Smooth muscle cell (in vitro differentiated cells): ENCODE measurements at regions not wholly inside any gene's neighbourhood (a gene's known extent, or its start where the extent isn't known, plus 50 kb on each side); places are given as distances from the start of the nearest gene placed in this dataset.

ENCODE experiments used
- DNase-seq: peaks from one replicate; lab custom pipeline; 2025; ENCODE audit not compliant: unreplicated experiment; lab: John Stamatoyannopoulos, UW
- H2AFZ ChIP-seq: fragments of 200-600 bp; sonication (generic); 2 replicates; pipeline ENCODE4 v1.6.0; 2016; ENCODE audit warnings: antibody characterized with exemption, low read depth, mild to moderate bottlenecking
- H3F3A ChIP-seq: fragments of 200-600 bp; sonication (generic); 2 replicates; pipeline ENCODE4 v1.6.0; 2017; ENCODE audit warnings: antibody characterized with exemption, low read depth
- H3K27ac ChIP-seq: fragments of 200-600 bp; sonication (generic); 2 replicates; pipeline ENCODE4 v1.5.1; 2016; ENCODE audit warnings: low read depth, mild to moderate bottlenecking
- H3K27me3 ChIP-seq: fragments of 200-600 bp; sonication (generic); 2 replicates; pipeline ENCODE4 v1.6.1; 2016; ENCODE audit warnings: low read depth, mild to moderate bottlenecking
- H3K36me3 ChIP-seq: fragments of 200-600 bp; sonication (generic); 2 replicates; pipeline ENCODE4 v1.5.1; 2016; ENCODE audit warnings: low read depth
- H3K4me1 ChIP-seq: fragments of 200-600 bp; sonication (generic); 2 replicates; pipeline ENCODE4 v1.5.1; 2016; ENCODE audit warnings: low read depth
- H3K4me2 ChIP-seq: fragments of 200-600 bp; sonication (generic); 2 replicates; pipeline ENCODE4 v1.6.0; 2016; ENCODE audit warnings: mild to moderate bottlenecking
- H3K4me3 ChIP-seq: fragments of 200-600 bp; sonication (generic); 2 replicates; pipeline ENCODE4 v1.5.1; 2016; ENCODE audit warnings: mild to moderate bottlenecking
- H3K79me2 ChIP-seq: fragments of 200-600 bp; sonication (generic); 2 replicates; pipeline ENCODE4 v1.6.0; 2016; ENCODE audit warnings: low read depth, mild to moderate bottlenecking
- H3K9ac ChIP-seq: fragments of 200-600 bp; sonication (generic); 2 replicates; pipeline ENCODE4 v1.6.0; 2016; ENCODE audit warnings: low read depth
- H3K9me3 ChIP-seq: fragments of 200-600 bp; sonication (generic); replicated peaks from 2 replicates; pipeline ENCODE4 v1.5.1; 2016; ENCODE audit warnings: low read depth
- H4K20me1 ChIP-seq: fragments of 200-600 bp; sonication (generic); 2 replicates; pipeline ENCODE4 v1.6.0; 2016; ENCODE audit warnings: low read depth
- WGBS: methylation state at CpG from one replicate; pipeline ENCODE4 v1.1.7; 2016; ENCODE audit warnings: low lambda C conversion rate; 5-methylcytosine and 5-hydroxymethylcytosine counted together
- TF ChIP-seq, protein P1 (sequence below): fragments of 200-600 bp; sonication (generic); IDR thresholded peaks from 2 replicates; pipeline ENCODE4 v1.5.1; 2017; ENCODE audit warnings: borderline replicate concordance, mild to moderate bottlenecking, antibody characterized with exemption; ENCODE audit not compliant: insufficient read depth, poor library complexity, severe bottlenecking

- H4K20me1 ChIP-seq, result no peaks in the 10 kb centered on the region
- TF ChIP-seq, protein P1, sequence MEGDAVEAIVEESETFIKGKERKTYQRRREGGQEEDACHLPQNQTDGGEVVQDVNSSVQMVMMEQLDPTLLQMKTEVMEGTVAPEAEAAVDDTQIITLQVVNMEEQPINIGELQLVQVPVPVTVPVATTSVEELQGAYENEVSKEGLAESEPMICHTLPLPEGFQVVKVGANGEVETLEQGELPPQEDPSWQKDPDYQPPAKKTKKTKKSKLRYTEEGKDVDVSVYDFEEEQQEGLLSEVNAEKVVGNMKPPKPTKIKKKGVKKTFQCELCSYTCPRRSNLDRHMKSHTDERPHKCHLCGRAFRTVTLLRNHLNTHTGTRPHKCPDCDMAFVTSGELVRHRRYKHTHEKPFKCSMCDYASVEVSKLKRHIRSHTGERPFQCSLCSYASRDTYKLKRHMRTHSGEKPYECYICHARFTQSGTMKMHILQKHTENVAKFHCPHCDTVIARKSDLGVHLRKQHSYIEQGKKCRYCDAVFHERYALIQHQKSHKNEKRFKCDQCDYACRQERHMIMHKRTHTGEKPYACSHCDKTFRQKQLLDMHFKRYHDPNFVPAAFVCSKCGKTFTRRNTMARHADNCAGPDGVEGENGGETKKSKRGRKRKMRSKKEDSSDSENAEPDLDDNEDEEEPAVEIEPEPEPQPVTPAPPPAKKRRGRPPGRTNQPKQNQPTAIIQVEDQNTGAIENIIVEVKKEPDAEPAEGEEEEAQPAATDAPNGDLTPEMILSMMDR, result no peak
- no peak for DNase-seq
- H2AFZ ChIP-seq, result no peak overlapping the region
- H3K4me3 ChIP-seq, result no peak overlapping the region
- H3K4me2 ChIP-seq, result no peak overlapping the region
- no peaks in the 10 kb centered on the region for H3K79me2 ChIP-seq
- no peaks in the 10 kb centered on the region for H3F3A ChIP-seq
- H3K27ac ChIP-seq, result no peak overlapping the region
- H3K36me3 ChIP-seq, result no peaks in the 10 kb centered on the region
- WGBS, result 94% methylated on average over 5 of the region's 5 CpGs
- H3K9me3 ChIP-seq, result no peaks in the 10 kb centered on the region
- H3K4me1 ChIP-seq, result peaks cover 20% of the 10 kb centered on the region
- H3K9ac ChIP-seq, result no peak overlapping the region
- H3K27me3 ChIP-seq, result no peaks in the 10 kb centered on the region
These were observed 533.3 kb downstream of the SOX2 start for GRCh38 chr3:182245059-182245458.

DNA sequence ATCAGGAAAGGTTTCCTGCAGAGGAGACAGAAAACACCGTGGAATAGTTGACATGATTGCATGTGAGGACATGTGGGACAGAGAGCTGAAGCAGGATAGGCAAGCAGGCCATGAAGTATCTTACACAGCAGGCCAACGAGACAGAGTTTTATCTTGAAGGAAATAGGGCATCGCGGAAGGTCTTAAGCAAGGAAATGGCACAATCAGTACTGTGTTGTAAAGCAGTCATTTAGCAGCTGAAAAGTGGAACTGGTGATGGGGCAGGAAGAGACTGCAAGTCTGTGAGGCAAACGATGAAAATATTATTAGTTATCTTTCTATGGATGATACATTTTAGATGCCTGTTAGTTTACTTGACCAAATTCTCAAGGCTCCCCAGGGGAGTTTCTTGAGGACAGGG, 535.1 kb downstream of the SOX2 start:
- Histone ChIP-seq H3F3A (no peaks in the 10 kb centered on the region), H2AFZ (no peak overlapping the region), H3K79me2 (no peaks in the 10 kb centered on the region), H3K27me3 (peaks cover under 1% of the 10 kb centered on the region), H3K4me2 (no peak overlapping the region), H3K4me3 (no peak overlapping the region), H3K9me3 (no peaks in the 10 kb centered on the region), H3K9ac (no peak overlapping the region), H3K27ac (no peak overlapping the region), H3K36me3 (no peaks in the 10 kb centered on the region), H4K20me1 (no peaks in the 10 kb centered on the region), H3K4me1 (peaks cover 4% of the 10 kb centered on the region)
- TF ChIP-seq, protein P1, result no peak
- WGBS, result 51% methylated on average over 5 of the region's 5 CpGs
- DNase-seq, result no peak

DNA sequence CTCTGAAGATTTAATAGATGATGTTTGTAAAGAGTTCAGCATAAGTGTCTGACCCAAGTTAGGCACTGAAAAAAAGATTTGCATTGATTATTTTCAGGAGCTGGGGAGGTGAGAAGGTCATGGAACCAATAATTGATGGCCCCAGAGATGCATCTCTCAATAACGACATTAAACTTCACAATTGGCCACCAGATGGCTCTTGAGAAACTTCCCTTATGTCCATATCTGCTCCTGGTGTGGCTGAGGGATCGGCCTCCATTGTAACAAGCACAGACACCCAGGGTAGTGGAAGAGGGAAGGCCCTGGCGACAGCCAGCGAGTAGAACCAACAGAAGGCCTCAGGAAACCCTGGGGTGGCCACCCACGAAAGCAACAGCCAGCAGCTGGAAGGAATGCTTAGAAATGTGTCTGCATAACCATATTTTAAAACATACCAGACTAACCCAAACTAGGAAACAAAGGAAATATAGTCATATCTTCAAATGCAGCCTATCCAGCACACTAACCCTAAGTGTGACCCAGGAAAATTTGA, 536.7 kb downstream of the SOX2 start:
- H3K4me3 ChIP-seq, result no peak overlapping the region
- DNase-seq, result no peak
- H3K27ac ChIP-seq, result no peak overlapping the region
- no peaks in the 10 kb centered on the region for H4K20me1 ChIP-seq
- no peaks in the 10 kb centered on the region for H3K4me1 ChIP-seq
- H3K4me2 ChIP-seq, result no peak overlapping the region
- H3F3A ChIP-seq, result no peaks in the 10 kb centered on the region
- H3K79me2 ChIP-seq, result no peaks in the 10 kb centered on the region
- H3K9ac ChIP-seq, result no peak overlapping the region
- H3K27me3 ChIP-seq, result peaks cover 13% of the 10 kb centered on the region
- H2AFZ ChIP-seq, result no peak overlapping the region
- no peaks in the 10 kb centered on the region for H3K9me3 ChIP-seq
- H3K36me3 ChIP-seq, result no peaks in the 10 kb centered on the region
- TF ChIP-seq, protein P1, result no peak
- 81% methylated on average over 5 of the region's 5 CpGs for WGBS

- TF ChIP-seq, protein P1, result no peak
- H4K20me1 ChIP-seq, result no peaks in the 10 kb centered on the region
- no peak overlapping the region for H3K4me2 ChIP-seq
- H3K4me3 ChIP-seq, result no peak overlapping the region
- H3F3A ChIP-seq, result no peaks in the 10 kb centered on the region
- no peaks in the 10 kb centered on the region for H3K36me3 ChIP-seq
- H3K4me1 ChIP-seq, result peaks cover 1% of the 10 kb centered on the region
- H2AFZ ChIP-seq, result no peak overlapping the region
- no peak overlapping the region for H3K9ac ChIP-seq
- no peak for DNase-seq
- H3K79me2 ChIP-seq, result no peaks in the 10 kb centered on the region
- no peak overlapping the region for H3K27ac ChIP-seq
- 82% methylated on average over 5 of the region's 5 CpGs for WGBS
- H3K9me3 ChIP-seq, result no peaks in the 10 kb centered on the region
- H3K27me3 ChIP-seq, result peaks cover 22% of the 10 kb centered on the region
These were observed 540.5 kb upstream of the ATP11B start for GRCh38 chr3:182252802-182253201.
